OCI-LY1 (cell line): ENCODE measurements at regions not wholly inside any gene's neighbourhood (a gene's known extent, or its start where the extent isn't known, plus 50 kb on each side); places are given as distances from the start of the nearest gene placed in this dataset.

Source experiments
- CTCF ChIP-seq: fragments of 200-600 bp; sonication (generic), shearing (Covaris generic); IDR thresholded peaks from 2 replicates; pipeline ENCODE4 v1.5.1; 2017; ENCODE audit warnings: mild to moderate bottlenecking, antibody characterized with exemption, low read length, moderate library complexity, mixed read lengths
- EZH2 ChIP-seq: fragments of 200-600 bp; sonication (generic), shearing (Covaris generic); IDR thresholded peaks from 2 replicates; pipeline ENCODE4 v1.8.0; 2017; ENCODE audit warnings: borderline replicate concordance, mixed run types, mild to moderate bottlenecking, antibody characterized with exemption, low read length, moderate library complexity, mixed read lengths

- TF ChIP-seq CTCF (no peak), EZH2 (no peak)
Measured at GRCh38 chr3:117660941-117661817, 951.6 kb downstream of the TUSC7 start.
